ENCODE measurements at regions not wholly inside any gene's neighbourhood (a gene's known extent, or its start where the extent isn't known, plus 50 kb on each side); places are given as distances from the start of the nearest gene placed in this dataset.

DNA sequence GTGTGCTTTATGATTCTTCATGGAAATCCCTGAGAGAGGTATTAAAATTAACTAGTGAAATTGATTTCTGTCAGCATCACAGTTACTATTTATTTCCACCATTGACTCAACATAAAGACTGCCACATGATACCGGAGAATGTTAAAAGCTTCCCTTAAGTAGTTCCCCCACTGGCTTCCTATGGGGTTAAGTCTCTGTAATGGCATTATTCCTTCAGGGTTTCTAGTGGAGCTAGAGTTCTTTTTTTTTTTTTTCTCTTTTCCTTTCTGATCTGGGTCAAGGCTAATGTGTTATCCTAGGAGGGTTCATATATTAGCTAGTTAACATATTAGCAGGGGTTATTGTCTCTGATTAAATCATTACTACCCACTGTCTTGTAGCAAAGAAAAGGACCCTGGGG is 1919.1 kb upstream of the PIK3C3 start:
- H3K27me3 ChIP-seq (ENCODE audit: control insufficient read depth in 4 of 4, insufficient read depth in 4 of 4, low read length in 3 of 4): no peaks in the 10 kb centered on the region
- no peak overlapping the region for H3K27ac ChIP-seq (ENCODE audit: low read depth in 1 of 2, low read length in 2 of 2)
- H3K9ac ChIP-seq (ENCODE audit: low read depth in 1 of 2, low read length in 2 of 2): no peak overlapping the region
- no peaks in the 10 kb centered on the region for H3K36me3 ChIP-seq (ENCODE audit: control insufficient read depth in 4 of 4, insufficient read depth in 3 of 4, low read depth in 1 of 4, low read length in 3 of 4)
- DNase-seq (ENCODE audit: low spot score): no peak
- H3K9me3 ChIP-seq (ENCODE audit: control insufficient read depth in 4 of 4, low read length in 3 of 4): no peaks in the 10 kb centered on the region
- H3K4me3 ChIP-seq (ENCODE audit: low read depth in 1 of 3, low read length in 3 of 3): no peak overlapping the region
- TF ChIP-seq, protein P1, sequence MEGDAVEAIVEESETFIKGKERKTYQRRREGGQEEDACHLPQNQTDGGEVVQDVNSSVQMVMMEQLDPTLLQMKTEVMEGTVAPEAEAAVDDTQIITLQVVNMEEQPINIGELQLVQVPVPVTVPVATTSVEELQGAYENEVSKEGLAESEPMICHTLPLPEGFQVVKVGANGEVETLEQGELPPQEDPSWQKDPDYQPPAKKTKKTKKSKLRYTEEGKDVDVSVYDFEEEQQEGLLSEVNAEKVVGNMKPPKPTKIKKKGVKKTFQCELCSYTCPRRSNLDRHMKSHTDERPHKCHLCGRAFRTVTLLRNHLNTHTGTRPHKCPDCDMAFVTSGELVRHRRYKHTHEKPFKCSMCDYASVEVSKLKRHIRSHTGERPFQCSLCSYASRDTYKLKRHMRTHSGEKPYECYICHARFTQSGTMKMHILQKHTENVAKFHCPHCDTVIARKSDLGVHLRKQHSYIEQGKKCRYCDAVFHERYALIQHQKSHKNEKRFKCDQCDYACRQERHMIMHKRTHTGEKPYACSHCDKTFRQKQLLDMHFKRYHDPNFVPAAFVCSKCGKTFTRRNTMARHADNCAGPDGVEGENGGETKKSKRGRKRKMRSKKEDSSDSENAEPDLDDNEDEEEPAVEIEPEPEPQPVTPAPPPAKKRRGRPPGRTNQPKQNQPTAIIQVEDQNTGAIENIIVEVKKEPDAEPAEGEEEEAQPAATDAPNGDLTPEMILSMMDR (IDR thresholded peaks at IDR 0.05; ENCODE audit: low read depth, low read length, missing input control): no peak
- TF ChIP-seq HNF4G (IDR thresholded peaks at IDR 0.05): no peak
- TF ChIP-seq, protein P2, sequence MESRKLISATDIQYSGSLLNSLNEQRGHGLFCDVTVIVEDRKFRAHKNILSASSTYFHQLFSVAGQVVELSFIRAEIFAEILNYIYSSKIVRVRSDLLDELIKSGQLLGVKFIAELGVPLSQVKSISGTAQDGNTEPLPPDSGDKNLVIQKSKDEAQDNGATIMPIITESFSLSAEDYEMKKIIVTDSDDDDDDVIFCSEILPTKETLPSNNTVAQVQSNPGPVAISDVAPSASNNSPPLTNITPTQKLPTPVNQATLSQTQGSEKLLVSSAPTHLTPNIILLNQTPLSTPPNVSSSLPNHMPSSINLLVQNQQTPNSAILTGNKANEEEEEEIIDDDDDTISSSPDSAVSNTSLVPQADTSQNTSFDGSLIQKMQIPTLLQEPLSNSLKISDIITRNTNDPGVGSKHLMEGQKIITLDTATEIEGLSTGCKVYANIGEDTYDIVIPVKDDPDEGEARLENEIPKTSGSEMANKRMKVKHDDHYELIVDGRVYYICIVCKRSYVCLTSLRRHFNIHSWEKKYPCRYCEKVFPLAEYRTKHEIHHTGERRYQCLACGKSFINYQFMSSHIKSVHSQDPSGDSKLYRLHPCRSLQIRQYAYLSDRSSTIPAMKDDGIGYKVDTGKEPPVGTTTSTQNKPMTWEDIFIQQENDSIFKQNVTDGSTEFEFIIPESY (IDR thresholded peaks at IDR 0.05): no peak
- TF ChIP-seq, protein P3, sequence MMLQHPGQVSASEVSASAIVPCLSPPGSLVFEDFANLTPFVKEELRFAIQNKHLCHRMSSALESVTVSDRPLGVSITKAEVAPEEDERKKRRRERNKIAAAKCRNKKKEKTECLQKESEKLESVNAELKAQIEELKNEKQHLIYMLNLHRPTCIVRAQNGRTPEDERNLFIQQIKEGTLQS (IDR thresholded peaks at IDR 0.05): no peak
- no peak for TF ChIP-seq GABPA (IDR thresholded peaks at IDR 0.05 in 1 of 2, conservative IDR thresholded peaks at IDR 0.05 in 1 of 2)
- TF ChIP-seq, protein P4, sequence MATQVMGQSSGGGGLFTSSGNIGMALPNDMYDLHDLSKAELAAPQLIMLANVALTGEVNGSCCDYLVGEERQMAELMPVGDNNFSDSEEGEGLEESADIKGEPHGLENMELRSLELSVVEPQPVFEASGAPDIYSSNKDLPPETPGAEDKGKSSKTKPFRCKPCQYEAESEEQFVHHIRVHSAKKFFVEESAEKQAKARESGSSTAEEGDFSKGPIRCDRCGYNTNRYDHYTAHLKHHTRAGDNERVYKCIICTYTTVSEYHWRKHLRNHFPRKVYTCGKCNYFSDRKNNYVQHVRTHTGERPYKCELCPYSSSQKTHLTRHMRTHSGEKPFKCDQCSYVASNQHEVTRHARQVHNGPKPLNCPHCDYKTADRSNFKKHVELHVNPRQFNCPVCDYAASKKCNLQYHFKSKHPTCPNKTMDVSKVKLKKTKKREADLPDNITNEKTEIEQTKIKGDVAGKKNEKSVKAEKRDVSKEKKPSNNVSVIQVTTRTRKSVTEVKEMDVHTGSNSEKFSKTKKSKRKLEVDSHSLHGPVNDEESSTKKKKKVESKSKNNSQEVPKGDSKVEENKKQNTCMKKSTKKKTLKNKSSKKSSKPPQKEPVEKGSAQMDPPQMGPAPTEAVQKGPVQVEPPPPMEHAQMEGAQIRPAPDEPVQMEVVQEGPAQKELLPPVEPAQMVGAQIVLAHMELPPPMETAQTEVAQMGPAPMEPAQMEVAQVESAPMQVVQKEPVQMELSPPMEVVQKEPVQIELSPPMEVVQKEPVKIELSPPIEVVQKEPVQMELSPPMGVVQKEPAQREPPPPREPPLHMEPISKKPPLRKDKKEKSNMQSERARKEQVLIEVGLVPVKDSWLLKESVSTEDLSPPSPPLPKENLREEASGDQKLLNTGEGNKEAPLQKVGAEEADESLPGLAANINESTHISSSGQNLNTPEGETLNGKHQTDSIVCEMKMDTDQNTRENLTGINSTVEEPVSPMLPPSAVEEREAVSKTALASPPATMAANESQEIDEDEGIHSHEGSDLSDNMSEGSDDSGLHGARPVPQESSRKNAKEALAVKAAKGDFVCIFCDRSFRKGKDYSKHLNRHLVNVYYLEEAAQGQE (IDR thresholded peaks at IDR 0.05): no peak
- TF ChIP-seq RXRA (IDR thresholded peaks at IDR 0.05): no peak
- TF ChIP-seq, protein P5, sequence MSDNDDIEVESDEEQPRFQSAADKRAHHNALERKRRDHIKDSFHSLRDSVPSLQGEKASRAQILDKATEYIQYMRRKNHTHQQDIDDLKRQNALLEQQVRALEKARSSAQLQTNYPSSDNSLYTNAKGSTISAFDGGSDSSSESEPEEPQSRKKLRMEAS (IDR thresholded peaks at IDR 0.05): no peak
- TF ChIP-seq FOXA1 (IDR thresholded peaks at IDR 0.05): no peak
- H3K4me1 ChIP-seq (ENCODE audit: control insufficient read depth in 4 of 4, insufficient read depth in 4 of 4, low read length in 3 of 4): no peaks in the 10 kb centered on the region
- 84% methylated on average over 1 of the region's 1 CpG for WGBS

DNA sequence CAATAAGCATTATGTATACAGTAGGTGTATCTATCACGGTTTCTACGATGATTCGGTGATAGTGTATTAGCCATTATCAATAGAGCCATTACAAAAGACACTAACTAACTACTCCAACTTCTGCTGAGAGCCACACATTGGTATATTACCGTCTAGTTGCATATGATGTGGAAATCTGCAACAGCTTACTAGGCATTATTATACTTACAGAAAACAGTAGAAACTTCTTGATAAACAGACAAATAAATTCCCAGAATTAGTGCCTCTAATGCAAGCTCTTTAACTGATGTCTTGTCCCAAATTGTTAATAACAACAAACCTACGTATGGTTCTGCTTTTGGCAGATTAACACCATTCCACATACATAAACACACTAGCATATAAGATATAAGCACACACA is 1923.0 kb upstream of the PIK3C3 start:
- Histone ChIP-seq H3K9me3 (ENCODE audit: control insufficient read depth in 4 of 4, low read length in 3 of 4) (no peaks in the 10 kb centered on the region), H3K27ac (ENCODE audit: low read depth in 1 of 2, low read length in 2 of 2) (no peak overlapping the region), H3K9ac (ENCODE audit: low read depth in 1 of 2, low read length in 2 of 2) (no peak overlapping the region), H3K4me3 (ENCODE audit: low read depth in 1 of 3, low read length in 3 of 3) (no peak overlapping the region), H3K4me1 (ENCODE audit: control insufficient read depth in 4 of 4, insufficient read depth in 4 of 4, low read length in 3 of 4) (no peaks in the 10 kb centered on the region), H3K27me3 (ENCODE audit: control insufficient read depth in 4 of 4, insufficient read depth in 4 of 4, low read length in 3 of 4) (no peaks in the 10 kb centered on the region), H3K36me3 (ENCODE audit: control insufficient read depth in 4 of 4, insufficient read depth in 3 of 4, low read depth in 1 of 4, low read length in 3 of 4) (no peaks in the 10 kb centered on the region)
- DNase-seq (ENCODE audit: low spot score): no peak
- TF ChIP-seq JUND (IDR thresholded peaks at IDR 0.05) (no peak), RXRA (IDR thresholded peaks at IDR 0.05) (no peak), HNF4A (conservative IDR thresholded peaks at IDR 0.05) (no peak), EGR1 (IDR thresholded peaks at IDR 0.05; ENCODE audit: low read depth in 2 of 2) (no peak), FOXA2 (IDR thresholded peaks at IDR 0.05) (no peak), FOXA1 (IDR thresholded peaks at IDR 0.05) (no peak)
- TF ChIP-seq, protein P1 (IDR thresholded peaks at IDR 0.05; ENCODE audit: low read depth, low read length, missing input control): no peak
- TF ChIP-seq, protein P2 (IDR thresholded peaks at IDR 0.05): no peak
- TF ChIP-seq, protein P5 (IDR thresholded peaks at IDR 0.05): no peak
- WGBS: 78% methylated on average over 5 of the region's 5 CpGs

Measured in liver (tissue), 8 donors.